GM12875 (cell line): ENCODE measurements at regions not wholly inside any gene's neighbourhood (a gene's known extent, or its start where the extent isn't known, plus 50 kb on each side); places are given as distances from the start of the nearest gene placed in this dataset.

Source experiments
- H3K4me3 ChIP-seq: one replicate; pipeline ENCODE4 v1.5.1; 2011; ENCODE audit warnings: low read depth, low read length, control low read depth
- CTCF ChIP-seq: IDR thresholded peaks from 2 replicates; pipeline ENCODE4 v1.5.1; 2011; ENCODE audit warnings: low read depth, mild to moderate bottlenecking, control low read depth, inconsistent platforms, low read length, moderate library complexity, borderline replicate concordance; ENCODE audit not compliant: insufficient read depth

- no peak for TF ChIP-seq CTCF
- no peak overlapping the region for H3K4me3 ChIP-seq
These were observed 178.7 kb downstream of the AHR start for GRCh38 chr7:17477182-17477581.

- no peak for TF ChIP-seq CTCF
- H3K4me3 ChIP-seq, result no peak overlapping the region
These were observed 182.7 kb downstream of the AHR start for GRCh38 chr7:17481118-17481517.

- no peak for TF ChIP-seq CTCF
- no peak overlapping the region for H3K4me3 ChIP-seq
These were observed 186.9 kb downstream of the AHR start for GRCh38 chr7:17485368-17485767.

- no peak overlapping the region for H3K4me3 ChIP-seq
- no peak for TF ChIP-seq CTCF
These were observed 187.5 kb downstream of the AHR start for GRCh38 chr7:17485904-17486303.

DNA sequence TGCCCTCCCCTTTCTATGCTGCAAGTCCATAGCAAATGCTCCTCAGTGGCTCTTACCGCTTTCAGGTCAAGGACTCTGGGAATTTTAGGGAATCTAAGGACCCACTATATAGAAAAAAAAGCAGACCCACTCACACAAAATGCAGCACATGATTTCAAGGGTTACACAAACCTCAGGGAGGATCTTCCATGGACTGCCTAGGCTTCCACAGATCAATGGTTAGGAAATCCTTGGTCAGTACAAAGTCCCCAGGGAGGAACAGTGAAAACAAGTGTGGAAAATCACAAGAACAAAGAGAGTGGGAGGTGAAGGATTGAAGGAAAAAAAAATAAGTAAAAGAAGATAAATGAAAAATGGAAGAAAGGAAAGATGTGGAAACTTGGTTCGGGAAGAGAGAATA is 188.4 kb downstream of the AHR start:
- no peak overlapping the region for H3K4me3 ChIP-seq
- no peak for TF ChIP-seq CTCF

DNA sequence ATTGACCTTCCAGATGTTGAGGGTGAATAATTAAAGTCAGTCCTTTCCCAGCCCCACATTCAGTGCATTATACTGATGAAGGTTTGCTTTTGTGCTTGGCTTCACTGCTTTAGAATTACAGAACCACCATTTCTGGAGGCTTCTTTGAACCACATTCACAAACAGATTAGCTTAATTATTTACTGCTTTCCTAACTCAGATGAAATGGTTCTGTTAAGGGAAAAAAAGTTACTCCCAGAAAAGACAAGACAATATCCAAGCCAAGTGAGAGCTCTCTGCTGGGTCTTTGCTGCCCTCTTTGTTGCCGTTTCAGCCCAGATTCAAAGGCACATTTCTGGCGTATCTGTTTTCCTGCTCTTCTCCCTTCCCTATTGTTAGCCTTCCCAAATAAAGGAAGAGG is 188.9 kb downstream of the AHR start:
- no peak for TF ChIP-seq CTCF
- H3K4me3 ChIP-seq, result no peak overlapping the region

- no peak for TF ChIP-seq CTCF
- no peak overlapping the region for H3K4me3 ChIP-seq
These were observed 190.4 kb downstream of the AHR start for GRCh38 chr7:17488829-17489228.

- TF ChIP-seq CTCF, result no peak
- no peak overlapping the region for H3K4me3 ChIP-seq
These were observed 191.5 kb downstream of the AHR start for GRCh38 chr7:17489961-17490360.
